Ishikawa (cell line): ENCODE measurements at regions not wholly inside any gene's neighbourhood (a gene's known extent, or its start where the extent isn't known, plus 50 kb on each side); places are given as distances from the start of the nearest gene placed in this dataset.

Experiments used
- CEBPB ChIP-seq: IDR thresholded peaks from 2 replicates; pipeline ENCODE4 v1.6.1; 2012
- CREB1 ChIP-seq: IDR thresholded peaks from 2 replicates; pipeline ENCODE4 v1.6.1; 2012; ENCODE audit warnings: low read depth
- EGR1 ChIP-seq: IDR thresholded peaks from 2 replicates; pipeline ENCODE4 v1.6.1; 2012
- EP300 ChIP-seq: IDR thresholded peaks from 2 replicates; pipeline ENCODE4 v1.6.1; 2012; ENCODE audit warnings: borderline replicate concordance
- FOXM1 ChIP-seq: IDR thresholded peaks from 2 replicates; pipeline ENCODE4 v1.6.1; 2012; ENCODE audit warnings: low read depth, borderline replicate concordance
- MAX ChIP-seq: IDR thresholded peaks from 2 replicates; pipeline ENCODE4 v1.6.1; 2012
- NFIC ChIP-seq: IDR thresholded peaks from 2 replicates; pipeline ENCODE4 v1.6.1; 2012
- RAD21 ChIP-seq: IDR thresholded peaks from 2 replicates; pipeline ENCODE4 v1.6.1; 2012; ENCODE audit warnings: low read depth
- REST ChIP-seq: IDR thresholded peaks from 2 replicates; pipeline ENCODE4 v1.6.1; 2012; ENCODE audit warnings: low read depth, mild to moderate bottlenecking
- TAF1 ChIP-seq: IDR thresholded peaks from 2 replicates; pipeline ENCODE4 v1.6.1; 2012; ENCODE audit warnings: low read depth, mild to moderate bottlenecking
- TCF12 ChIP-seq: IDR thresholded peaks from 2 replicates; pipeline ENCODE4 v1.6.1; 2012; ENCODE audit warnings: low read depth
- TEAD4 ChIP-seq: IDR thresholded peaks from 2 replicates; pipeline ENCODE4 v1.6.1; 2012
- USF1 ChIP-seq: IDR thresholded peaks from 2 replicates; pipeline ENCODE4 v1.6.1; 2012
- YY1 ChIP-seq: IDR thresholded peaks from 2 replicates; pipeline ENCODE4 v1.6.1; 2012; ENCODE audit warnings: low read depth
- ZBTB7A ChIP-seq: IDR thresholded peaks from 2 replicates; pipeline ENCODE4 v1.6.1; 2012; ENCODE audit warnings: low read depth

GRCh38 chr3:118497274-118497673 is 537.4 kb downstream of the IGSF11 start:
- TF ChIP-seq FOXM1 = no peak
- TF ChIP-seq NFIC = no peak
- no peak for TF ChIP-seq YY1
- TF ChIP-seq CEBPB = no peak
- TF ChIP-seq REST = no peak
- TF ChIP-seq TEAD4 = no peak
- no peak for TF ChIP-seq RAD21
- TF ChIP-seq USF1 = no peak
- no peak for TF ChIP-seq EP300
- no peak for TF ChIP-seq TAF1
- TF ChIP-seq ZBTB7A = no peak
- TF ChIP-seq TCF12 = no peak
- no peak for TF ChIP-seq MAX
- TF ChIP-seq EGR1 = no peak

GRCh38 chr3:118501152-118501551 is 533.5 kb downstream of the IGSF11 start:
- TF ChIP-seq RAD21 = peak; percentile 17; the same call in 1 of the 2 replicates
- TF ChIP-seq EGR1 = no peak

GRCh38 chr3:118504906-118505305 is 529.7 kb downstream of the IGSF11 start:
- TF ChIP-seq REST (no peak), TCF12 (no peak), RAD21 (no peak)

GRCh38 chr3:118505784-118506183 is 528.9 kb downstream of the IGSF11 start:
- no peak for TF ChIP-seq NFIC
- peak; percentile 58 for TF ChIP-seq TEAD4

GRCh38 chr3:118511402-118511801 is 523.2 kb downstream of the IGSF11 start:
- no peak for TF ChIP-seq YY1
- TF ChIP-seq FOXM1 = no peak
- no peak for TF ChIP-seq EGR1
- TF ChIP-seq CEBPB = no peak
- no peak for TF ChIP-seq EP300
- TF ChIP-seq TEAD4 = no peak
- no peak for TF ChIP-seq CREB1
- no peak for TF ChIP-seq TAF1
- TF ChIP-seq REST = no peak

- TF ChIP-seq MAX = no peak
- no peak for TF ChIP-seq FOXM1
- TF ChIP-seq CREB1 = no peak
- no peak for TF ChIP-seq TEAD4
- no peak for TF ChIP-seq USF1
Measured at GRCh38 chr3:118512301-118512700, 522.3 kb downstream of the IGSF11 start.
